CD14-positive monocyte (primary cell): ENCODE measurements at regions not wholly inside any gene's neighbourhood (a gene's known extent, or its start where the extent isn't known, plus 50 kb on each side); places are given as distances from the start of the nearest gene placed in this dataset.

Experiments used
- DNase-seq, 3 donors: peaks; one replicate each; pipeline ENCODE4 v3.0.0-alpha.2; 2011 to 2022
- H2AFZ ChIP-seq: 2 replicates; pipeline ENCODE4 v1.6.0; 2012; ENCODE audit warnings: mild to moderate bottlenecking, low read depth, low read length, inconsistent platforms; ENCODE audit not compliant: insufficient read depth, poor library complexity, severe bottlenecking
- H3K27ac ChIP-seq, 2 donors: 1 replicate in 1 of 2; 2 replicates in 1 of 2; pipeline ENCODE4 v1.5.1; 2012 to 2013; ENCODE audit warnings: low read length in 2 of 2, control low read depth in 1 of 2, inconsistent platforms in 1 of 2, low read depth in 1 of 2, mild to moderate bottlenecking in 1 of 2
- H3K27me3 ChIP-seq, 2 donors: one replicate each; pipeline versions ENCODE4 v1.6.0 to v1.6.1; 2011 to 2013; ENCODE audit warnings: low read length in 2 of 2; ENCODE audit not compliant: control insufficient read depth in 2 of 2, insufficient read depth in 2 of 2
- H3K36me3 ChIP-seq, 2 donors: replicated peaks in 1 of 2; 1 replicate in 1 of 2; 2 replicates in 1 of 2; pipeline versions ENCODE4 v1.5.1 to v1.6.1; 2012 to 2013; ENCODE audit warnings: low read length in 2 of 2, control low read depth in 1 of 2, inconsistent platforms in 1 of 2, mild to moderate bottlenecking in 1 of 2; ENCODE audit not compliant: insufficient read depth in 2 of 2, control insufficient read depth in 1 of 2
- H3K4me1 ChIP-seq, 2 donors: 1 replicate in 1 of 2; 2 replicates in 1 of 2; pipeline versions ENCODE4 v1.5.1 to v1.6.1; 2012 to 2013; ENCODE audit warnings: low read length in 2 of 2, control low read depth in 1 of 2, inconsistent platforms in 1 of 2, mild to moderate bottlenecking in 1 of 2, moderate library complexity in 1 of 2; ENCODE audit not compliant: insufficient read depth in 2 of 2, control insufficient read depth in 1 of 2
- H3K4me2 ChIP-seq: replicated peaks from 2 replicates; pipeline ENCODE3; 2012; ENCODE audit warnings: low read length, moderate library complexity, mild to moderate bottlenecking; ENCODE audit not compliant: poor library complexity, severe bottlenecking; ENCODE audit errors: extremely low read depth
- H3K4me3 ChIP-seq, 3 experiments: fragments of 200-600 bp in 1 of 3; sonication (generic) in 1 of 3; replicated peaks in 1 of 3; 1 replicate in 2 of 3; 2 replicates in 1 of 3; pipeline ENCODE4 v1.5.1; 2011 to 2013; ENCODE audit warnings: low read length in 3 of 3, mild to moderate bottlenecking in 3 of 3, control low read depth in 2 of 3, low read depth in 2 of 3, inconsistent platforms in 1 of 3, moderate library complexity in 1 of 3
- H3K79me2 ChIP-seq: 2 replicates; pipeline ENCODE4 v1.6.0; 2012; ENCODE audit warnings: mild to moderate bottlenecking, control low read depth, inconsistent platforms, low read length, moderate library complexity; ENCODE audit not compliant: insufficient read depth
- H3K9ac ChIP-seq: 2 replicates; pipeline ENCODE4 v1.6.0; 2017; ENCODE audit warnings: low read length, mild to moderate bottlenecking; ENCODE audit not compliant: insufficient read depth, poor library complexity, severe bottlenecking
- H3K9me3 ChIP-seq, 2 donors: replicated peaks in 1 of 2; 1 replicate in 1 of 2; 2 replicates in 1 of 2; pipeline versions ENCODE4 v1.5.1 to v1.6.1; 2012 to 2013; ENCODE audit warnings: low read length in 2 of 2, control low read depth in 1 of 2; ENCODE audit not compliant: control insufficient read depth in 1 of 2, insufficient read depth in 1 of 2
- H4K20me1 ChIP-seq: 2 replicates; pipeline ENCODE4 v1.6.0; 2012; ENCODE audit warnings: mild to moderate bottlenecking, low read length, control low read depth, moderate library complexity; ENCODE audit not compliant: insufficient read depth
- H3K27ac Mint-ChIP-seq, 7 donors: one replicate each; pipeline ENCODE4 v1.8.0; 2020; ENCODE audit warnings: mild to moderate bottlenecking in 7 of 7, mixed read lengths in 7 of 7, moderate library complexity in 6 of 7, inconsistent platforms in 2 of 7
- H3K27me3 Mint-ChIP-seq, 3 donors: one replicate each; pipeline ENCODE4 v1.8.0; 2021 to 2022; ENCODE audit warnings: low read depth in 3 of 3, mild to moderate bottlenecking in 3 of 3, mixed read lengths in 3 of 3, moderate library complexity in 3 of 3, inconsistent platforms in 1 of 3
- H3K36me3 Mint-ChIP-seq, 2 donors: one replicate each; pipeline ENCODE4 v1.8.0; 2020; ENCODE audit warnings: mixed read lengths in 2 of 2, inconsistent platforms in 1 of 2, mild to moderate bottlenecking in 1 of 2
- H3K4me1 Mint-ChIP-seq: one replicate; pipeline ENCODE4 v1.8.0; 2020; ENCODE audit warnings: mild to moderate bottlenecking, mixed read lengths
- H3K4me3 Mint-ChIP-seq, 2 donors: one replicate each; pipeline ENCODE4 v1.8.0; 2020; ENCODE audit warnings: mild to moderate bottlenecking in 2 of 2, mixed read lengths in 2 of 2, moderate library complexity in 1 of 2
- H3K9me3 Mint-ChIP-seq, 7 donors: one replicate each; pipeline ENCODE4 v1.8.0; 2020 to 2022; ENCODE audit warnings: mixed read lengths in 7 of 7, mild to moderate bottlenecking in 6 of 7, moderate library complexity in 6 of 7, inconsistent platforms in 2 of 7
- CTCF ChIP-seq: fragments of 200-600 bp; IDR thresholded peaks from one replicate; pipeline ENCODE4 v1.8.0; 2022; ENCODE audit warnings: antibody characterized with exemption, mild to moderate bottlenecking
- WGBS: methylation state at CpG from one replicate; pipeline ENCODE4 v1.1.5; 2013; ENCODE audit warnings: missing lambda C conversion rate; ENCODE audit not compliant: insufficient coverage; 5-methylcytosine and 5-hydroxymethylcytosine counted together
- intact Hi-C, 2 donors: fragments of 100-400 bp; cut with micrococcal nuclease; formaldehyde crosslinking; loops; one replicate each; pipeline versions ENCODE4 v1.15.0 to v1.15.1; 2023

- Histone ChIP-seq H3K9ac (no peak overlapping the region), H3K4me2 (no peak overlapping the region), H3K79me2 (no peaks in the 10 kb centered on the region), H3K4me3 (no peak overlapping the region), H3K27me3 (no peaks in the 10 kb centered on the region), H3K9me3 (no peaks in the 10 kb centered on the region), H3K36me3 (no peaks in the 10 kb centered on the region), H3K4me1 (no peaks in the 10 kb centered on the region), H3K27ac (no peak overlapping the region), H2AFZ (no peak overlapping the region), H4K20me1 (no peaks in the 10 kb centered on the region)
- 78% methylated on average over 4 of the region's 10 CpGs for WGBS
- Mint-ChIP-seq H3K27me3 (peaks cover 1 to 5% (median 3%) of the 10 kb centered on the region in 3 donors), H3K9me3 (peaks cover 0 to 2% (median 0%) of the 10 kb centered on the region in 7 donors), H3K27ac (no peak overlapping the region), H3K36me3 (no peaks in the 10 kb centered on the region), H3K4me1 (no peaks in the 10 kb centered on the region), H3K4me3 (no peak overlapping the region)
- DNase-seq: no peak
- no peak for TF ChIP-seq CTCF
- intact Hi-C loops: no loop called here
Measured at GRCh38 chr16:75861311-75862097, 135.2 kb upstream of the CPHXL start.

GRCh38 chr16:75862098-75862386, 135.8 kb upstream of the CPHXL start:
- Histone ChIP-seq H2AFZ (no peak overlapping the region), H3K27me3 (no peaks in the 10 kb centered on the region), H3K79me2 (no peaks in the 10 kb centered on the region), H3K4me1 (no peaks in the 10 kb centered on the region), H3K9me3 (no peaks in the 10 kb centered on the region), H3K27ac (no peak overlapping the region), H4K20me1 (no peaks in the 10 kb centered on the region), H3K4me2 (no peak overlapping the region), H3K36me3 (no peaks in the 10 kb centered on the region), H3K4me3 (no peak overlapping the region), H3K9ac (no peak overlapping the region)
- no peaks in the 10 kb centered on the region for H3K36me3 Mint-ChIP-seq
- TF ChIP-seq CTCF: no peak
- H3K4me3 Mint-ChIP-seq: no peak overlapping the region
- no peak overlapping the region for H3K27ac Mint-ChIP-seq
- peaks cover 1 to 5% (median 5%) of the 10 kb centered on the region in 3 donors for H3K27me3 Mint-ChIP-seq
- H3K9me3 Mint-ChIP-seq: peaks cover 0 to 2% (median 0%) of the 10 kb centered on the region in 7 donors
- intact Hi-C loops: no loop called here
- no peak for DNase-seq
- H3K4me1 Mint-ChIP-seq: no peaks in the 10 kb centered on the region
- WGBS: no CpG with 5 or more reads among the region's 8 CpGs
